H1 (cell line): ENCODE measurements at regions not wholly inside any gene's neighbourhood (a gene's known extent, or its start where the extent isn't known, plus 50 kb on each side); places are given as distances from the start of the nearest gene placed in this dataset.

Experiments used
- EP300 ChIP-seq, 2 experiments: IDR thresholded peaks; 1 replicate in 1 of 2; 2 replicates in 1 of 2; pipeline ENCODE4 v1.6.1; 2011 to 2012; ENCODE audit warnings: low read depth in 2 of 2, low read length in 2 of 2, mild to moderate bottlenecking in 2 of 2, borderline replicate concordance in 1 of 2, inconsistent platforms in 1 of 2, moderate library complexity in 1 of 2
- EZH2 ChIP-seq: fragments of 200-600 bp; sonication (generic); IDR thresholded peaks from 2 replicates; pipeline ENCODE4 v1.7.1; 2012; ENCODE audit warnings: low read depth, mild to moderate bottlenecking, moderate library complexity, low read length, inconsistent platforms; ENCODE audit not compliant: severe bottlenecking
- JUND ChIP-seq: IDR thresholded peaks from 2 replicates; pipeline ENCODE4 v1.6.1; 2011; ENCODE audit warnings: mild to moderate bottlenecking, improper control_type of control experiment, low read length
- POLR2A ChIP-seq, 2 experiments: IDR thresholded peaks; 1 replicate in 1 of 2; 2 replicates in 1 of 2; pipeline ENCODE4 v1.6.1; 2011; ENCODE audit warnings: low read depth in 2 of 2, low read length in 2 of 2, mild to moderate bottlenecking in 2 of 2; ENCODE audit errors: control extremely low read depth in 1 of 2
- POLR2AphosphoS5 ChIP-seq: IDR thresholded peaks from 2 replicates; pipeline ENCODE4 v1.6.1; 2011; ENCODE audit warnings: low read depth, low read length
- RAD21 ChIP-seq, 2 experiments: IDR thresholded peaks in 1 of 2; conservative IDR thresholded peaks in 1 of 2; 2 replicates each; pipeline ENCODE4 v1.6.1; 2011; ENCODE audit warnings: low read depth in 2 of 2, low read length in 2 of 2, improper control_type of control experiment in 1 of 2, inconsistent platforms in 1 of 2, mild to moderate bottlenecking in 1 of 2, moderate library complexity in 1 of 2
- YY1 ChIP-seq: IDR thresholded peaks from 2 replicates; pipeline ENCODE4 v1.6.1; 2011; ENCODE audit warnings: low read depth, mild to moderate bottlenecking, low read length

- TF ChIP-seq EP300 (IDR thresholded peaks at IDR 0.05; ENCODE audit: borderline replicate concordance in 1 of 2, low read depth in 2 of 2, low read length in 2 of 2) (no peak), POLR2AphosphoS5 (no peak), RAD21 (IDR thresholded peaks at IDR 0.05 in 1 of 2, conservative IDR thresholded peaks at IDR 0.05 in 1 of 2; ENCODE audit: low read depth in 2 of 2, low read length in 2 of 2) (no peak), EZH2 (no peak), YY1 (no peak), POLR2A (IDR thresholded peaks at IDR 0.05; ENCODE audit: control extremely low read depth in 1 of 2, low read depth in 2 of 2, low read length in 2 of 2) (no peak), JUND (no peak)
Measured at GRCh38 chr4:89572224-89572858, 264.6 kb downstream of the SNCA start.
